ENCODE measurements at regions not wholly inside any gene's neighbourhood (a gene's known extent, or its start where the extent isn't known, plus 50 kb on each side); places are given as distances from the start of the nearest gene placed in this dataset.

- TF ChIP-seq CTCF (IDR thresholded peaks at IDR 0.05): no peak
- no peak for TF ChIP-seq RAD21 (IDR thresholded peaks at IDR 0.05; ENCODE audit: low read length)
- TF ChIP-seq SIN3A (IDR thresholded peaks at IDR 0.05; ENCODE audit: borderline replicate concordance, low read depth, low read length): no peak
- no peak for TF ChIP-seq EP300 (IDR thresholded peaks at IDR 0.05; ENCODE audit: borderline replicate concordance in 1 of 2, low read depth in 1 of 2, low read length in 1 of 2)
- TF ChIP-seq TAF1 (IDR thresholded peaks at IDR 0.05; ENCODE audit: borderline replicate concordance, low read depth, low read length): no peak
Observed at GRCh38 chr6:137726582-137726981, 140.5 kb upstream of the TNFAIP3 start.

Measured in SK-N-SH (cell line).